Ovary (tissue), 3 donors: ENCODE measurements at regions not wholly inside any gene's neighbourhood (a gene's known extent, or its start where the extent isn't known, plus 50 kb on each side); places are given as distances from the start of the nearest gene placed in this dataset.

Experiments
- CTCF ChIP-seq, 3 donors: fragments of 450-650 bp in 2 of 3; fragments of 200-600 bp in 1 of 3; IDR thresholded peaks; one replicate each; pipeline versions ENCODE4 v1.5.1 to v1.8.0; 2016 to 2022; ENCODE audit warnings: antibody characterized with exemption in 3 of 3, mild to moderate bottlenecking in 1 of 3
- EP300 ChIP-seq: sonication (generic); formaldehyde crosslinking; IDR thresholded peaks from one replicate; pipeline ENCODE4 v1.6.1; 2017; ENCODE audit warnings: antibody characterized with exemption
- POLR2A ChIP-seq: fragments of 450-650 bp; IDR thresholded peaks from one replicate; pipeline ENCODE4 v1.6.1; 2017; ENCODE audit warnings: antibody characterized with exemption, mild to moderate bottlenecking, moderate library complexity
- donor health status: DM: no; HTN: no; CAD: no.

- TF ChIP-seq POLR2A (no peak), CTCF (IDR thresholded peaks at IDR 0.05) (no peak), EP300 (no peak)
Measured at GRCh38 chr1:87829360-87829759, 500.7 kb downstream of the LMO4 start.
